CD4-positive, alpha-beta T cell (primary cell): ENCODE measurements at regions not wholly inside any gene's neighbourhood (a gene's known extent, or its start where the extent isn't known, plus 50 kb on each side); places are given as distances from the start of the nearest gene placed in this dataset.

Source experiments
- ATAC-seq: fragments of 200-7000 bp; cut with Tn5 transposase; one replicate; pipeline ENCODE4 v1.10.0; 2022; ENCODE audit warnings: mild to moderate bottlenecking; ENCODE audit not compliant: poor library complexity
- CTCF ChIA-PET: fragments of 350-600 bp; sonication (Branson Sonifier 250); formaldehyde crosslinking; loops from one replicate; lab custom pipeline; 2021; ENCODE audit warnings: antibody characterized with exemption, inconsistent platforms; lab: Charles Lee
- POLR2A ChIA-PET: fragments of 350-600 bp; sonication (Branson Sonifier 250); formaldehyde crosslinking; loops from one replicate; lab custom pipeline; 2021; ENCODE audit warnings: antibody characterized with exemption, inconsistent platforms; lab: Charles Lee
- DNase-seq, 14 experiments: peaks; one replicate each; pipeline ENCODE4 v3.0.0-alpha.2; 2013 to 2020; ENCODE audit warnings: mixed read lengths in 2 of 14
- H3K27ac ChIP-seq, 2 donors: one replicate each; pipeline versions ENCODE4 v1.5.1 to v1.7.0; 2013; ENCODE audit warnings: low read length in 2 of 2, low read depth in 1 of 2, mild to moderate bottlenecking in 1 of 2
- H3K27me3 ChIP-seq, 2 experiments: 1 replicate in 1 of 2; 2 replicates in 1 of 2; pipeline versions ENCODE4 v1.6.1 to v1.7.0; 2013; ENCODE audit warnings: low read length in 2 of 2, control low read depth in 1 of 2, mild to moderate bottlenecking in 1 of 2, moderate library complexity in 1 of 2; ENCODE audit not compliant: insufficient read depth in 2 of 2, control insufficient read depth in 1 of 2
- H3K36me3 ChIP-seq: one replicate; pipeline ENCODE4 v1.6.1; 2013; ENCODE audit warnings: low read length, control low read depth; ENCODE audit not compliant: insufficient read depth
- H3K4me1 ChIP-seq: one replicate; pipeline ENCODE4 v1.6.1; 2013; ENCODE audit warnings: low read length, control low read depth; ENCODE audit not compliant: insufficient read depth
- H3K4me3 ChIP-seq: one replicate; pipeline ENCODE4 v1.5.1; 2013; ENCODE audit warnings: mild to moderate bottlenecking, low read length, moderate library complexity
- H3K9me3 ChIP-seq, 2 experiments: 1 replicate in 1 of 2; 2 replicates in 1 of 2; pipeline versions ENCODE4 v1.6.1 to v1.7.0; 2013; ENCODE audit warnings: low read length in 2 of 2, mild to moderate bottlenecking in 2 of 2, control low read depth in 1 of 2, moderate library complexity in 1 of 2; ENCODE audit not compliant: control insufficient read depth in 1 of 2, insufficient read depth in 1 of 2
- H3K27ac Mint-ChIP-seq: one replicate; pipeline ENCODE4 v1.8.0; 2020; ENCODE audit warnings: mixed read lengths
- H3K27me3 Mint-ChIP-seq: one replicate; pipeline ENCODE4 v1.8.0; 2021; ENCODE audit warnings: mixed read lengths
- H3K36me3 Mint-ChIP-seq: one replicate; pipeline ENCODE4 v1.8.0; 2021; ENCODE audit warnings: low read depth, mixed read lengths
- H3K4me1 Mint-ChIP-seq: one replicate; pipeline ENCODE4 v1.8.0; 2021; ENCODE audit warnings: low read depth, mixed read lengths
- H3K4me3 Mint-ChIP-seq: one replicate; pipeline ENCODE4 v1.8.0; 2020; ENCODE audit warnings: mild to moderate bottlenecking, mixed read lengths
- H3K9me3 Mint-ChIP-seq: one replicate; pipeline ENCODE4 v1.8.0; 2020; ENCODE audit warnings: mixed read lengths
- CTCF ChIP-seq: fragments of 200-600 bp; IDR thresholded peaks from one replicate; pipeline ENCODE4 v1.8.0; 2022; ENCODE audit warnings: antibody characterized with exemption, mild to moderate bottlenecking
- intact Hi-C, 2 experiments: fragments of 100-400 bp; cut with DNase I in 1 of 2; cut with micrococcal nuclease in 1 of 2; formaldehyde crosslinking; loops; one replicate each; pipeline versions ENCODE4 v1.15.1 to v1.9.0; 2023 to 2025; cut with DNase I, micrococcal nuclease

GRCh38 chr18:78649421-78649820, 330.2 kb upstream of the SALL3 start:
- no peak for DNase-seq
- ChIA-PET POLR2A (no interaction called here), CTCF (no interaction called here)
- H3K4me1 Mint-ChIP-seq, result no peaks in the 10 kb centered on the region
- Histone ChIP-seq H3K27me3 (no peaks in the 10 kb centered on the region), H3K9me3 (peaks cover 0 to 52% of the 10 kb centered on the region in 2 experiments), H3K27ac (no peak overlapping the region), H3K4me3 (no peak overlapping the region), H3K36me3 (no peaks in the 10 kb centered on the region), H3K4me1 (no peaks in the 10 kb centered on the region)
- H3K27ac Mint-ChIP-seq, result no peak overlapping the region
- no peak for ATAC-seq
- intact Hi-C loops, result no loop called here
- no peak overlapping the region for H3K4me3 Mint-ChIP-seq
- no peaks in the 10 kb centered on the region for H3K27me3 Mint-ChIP-seq
- no peaks in the 10 kb centered on the region for H3K9me3 Mint-ChIP-seq
- peaks cover 6% of the 10 kb centered on the region for H3K36me3 Mint-ChIP-seq
- no peak for TF ChIP-seq CTCF

- no peak overlapping the region for H3K4me3 Mint-ChIP-seq
- H3K27me3 Mint-ChIP-seq, result no peaks in the 10 kb centered on the region
- H3K4me1 Mint-ChIP-seq, result no peaks in the 10 kb centered on the region
- ChIA-PET POLR2A (no interaction called here), CTCF (no interaction called here)
- no peak overlapping the region for H3K4me3 ChIP-seq
- no peaks in the 10 kb centered on the region for H3K27me3 ChIP-seq
- intact Hi-C loops, result no loop called here
- H3K9me3 Mint-ChIP-seq, result no peaks in the 10 kb centered on the region
- ATAC-seq, result no peak
- no peaks in the 10 kb centered on the region for H3K36me3 ChIP-seq
- H3K27ac ChIP-seq, result no peak overlapping the region
- H3K36me3 Mint-ChIP-seq, result peaks cover 6% of the 10 kb centered on the region
- DNase-seq, result no peak
- H3K9me3 ChIP-seq, result peaks cover 0 to 59% of the 10 kb centered on the region in 2 experiments
- H3K27ac Mint-ChIP-seq, result no peak overlapping the region
- TF ChIP-seq CTCF, result no peak
- H3K4me1 ChIP-seq, result no peaks in the 10 kb centered on the region
These were observed 328.7 kb upstream of the SALL3 start for GRCh38 chr18:78650926-78651325.

GRCh38 chr18:78652001-78652545, 327.5 kb upstream of the SALL3 start:
- H3K9me3 Mint-ChIP-seq, result no peaks in the 10 kb centered on the region
- CTCF ChIA-PET, result no interaction called here

More at GRCh38 chr18:78652001-78652545, 327.5 kb upstream of the SALL3 start:
- H3K27me3 Mint-ChIP-seq, result no peaks in the 10 kb centered on the region
- DNase-seq (no peak), ATAC-seq (no peak)
- no peak overlapping the region for H3K4me3 Mint-ChIP-seq
- intact Hi-C loops, result no loop called here
- H3K27ac Mint-ChIP-seq, result no peak overlapping the region
- no peak for TF ChIP-seq CTCF
- no peaks in the 10 kb centered on the region for H3K4me1 ChIP-seq
- POLR2A ChIA-PET, result no interaction called here
- H3K36me3 Mint-ChIP-seq, result peaks cover 6% of the 10 kb centered on the region
- no peak overlapping the region for H3K27ac ChIP-seq
- peaks cover 0 to 62% of the 10 kb centered on the region in 2 experiments for H3K9me3 ChIP-seq
- H3K4me1 Mint-ChIP-seq, result no peaks in the 10 kb centered on the region
- no peaks in the 10 kb centered on the region for H3K27me3 ChIP-seq
- no peaks in the 10 kb centered on the region for H3K36me3 ChIP-seq
- no peak overlapping the region for H3K4me3 ChIP-seq
